Stomach smooth muscle (tissue), 2 donors: ENCODE measurements at regions not wholly inside any gene's neighbourhood (a gene's known extent, or its start where the extent isn't known, plus 50 kb on each side); places are given as distances from the start of the nearest gene placed in this dataset.

Experiments used
- H3K27ac ChIP-seq: one replicate; pipeline ENCODE4 v1.7.0; 2013; ENCODE audit warnings: mild to moderate bottlenecking, low read length, inconsistent platforms
- H3K27me3 ChIP-seq, 2 donors: one replicate each; pipeline ENCODE4 v1.7.0; 2013; ENCODE audit warnings: low read length in 2 of 2; ENCODE audit not compliant: insufficient read depth in 2 of 2, control insufficient read depth in 1 of 2
- H3K36me3 ChIP-seq, 2 donors: one replicate each; pipeline ENCODE4 v1.7.0; 2013; ENCODE audit warnings: low read length in 2 of 2; ENCODE audit not compliant: control insufficient read depth in 2 of 2, insufficient read depth in 2 of 2
- H3K4me1 ChIP-seq: one replicate; pipeline ENCODE4 v1.7.0; 2013; ENCODE audit warnings: low read length; ENCODE audit not compliant: control insufficient read depth, insufficient read depth
- H3K4me3 ChIP-seq, 2 donors: one replicate each; pipeline ENCODE4 v1.7.0; 2013; ENCODE audit warnings: low read length in 2 of 2
- H3K9ac ChIP-seq, 2 donors: one replicate each; pipeline ENCODE4 v1.7.0; 2013; ENCODE audit warnings: low read length in 2 of 2, mild to moderate bottlenecking in 1 of 2
- H3K9me3 ChIP-seq, 2 donors: one replicate each; pipeline ENCODE4 v1.7.0; 2013; ENCODE audit warnings: low read length in 2 of 2; ENCODE audit not compliant: control insufficient read depth in 2 of 2
- donor health status: healthy.
- donor health status: Pancreatic carcinoma.

- no peaks in the 10 kb centered on the region for H3K9me3 ChIP-seq
- H3K27me3 ChIP-seq = no peaks in the 10 kb centered on the region
- no peak overlapping the region for H3K9ac ChIP-seq
- peaks cover 5% of the 10 kb centered on the region for H3K4me1 ChIP-seq
- no peak overlapping the region for H3K27ac ChIP-seq
- H3K4me3 ChIP-seq = no peak overlapping the region
- no peaks in the 10 kb centered on the region for H3K36me3 ChIP-seq
Observed at GRCh38 chr1:114315631-114316030, 162.0 kb upstream of the SYT6 start.

- no peaks in the 10 kb centered on the region for H3K9me3 ChIP-seq
- no peaks in the 10 kb centered on the region for H3K27me3 ChIP-seq
- no peak overlapping the region for H3K27ac ChIP-seq
- no peak overlapping the region for H3K9ac ChIP-seq
- no peaks in the 10 kb centered on the region for H3K36me3 ChIP-seq
- H3K4me1 ChIP-seq = peaks cover 6% of the 10 kb centered on the region
- no peak overlapping the region for H3K4me3 ChIP-seq
Observed at GRCh38 chr1:114314576-114314975, 160.9 kb upstream of the SYT6 start.

GRCh38 chr1:114314098-114314497 is 160.4 kb upstream of the SYT6 start:
- H3K9me3 ChIP-seq = no peaks in the 10 kb centered on the region
- no peaks in the 10 kb centered on the region for H3K27me3 ChIP-seq
- H3K27ac ChIP-seq = no peak overlapping the region
- no peaks in the 10 kb centered on the region for H3K36me3 ChIP-seq
- no peak overlapping the region for H3K4me3 ChIP-seq
- peaks cover 6% of the 10 kb centered on the region for H3K4me1 ChIP-seq
- no peak overlapping the region for H3K9ac ChIP-seq

- peaks cover 6% of the 10 kb centered on the region for H3K4me1 ChIP-seq
- H3K4me3 ChIP-seq = no peak overlapping the region
- no peaks in the 10 kb centered on the region for H3K36me3 ChIP-seq
- no peaks in the 10 kb centered on the region for H3K27me3 ChIP-seq
- H3K27ac ChIP-seq = no peak overlapping the region
- H3K9me3 ChIP-seq = no peaks in the 10 kb centered on the region
- H3K9ac ChIP-seq = no peak overlapping the region
Observed at GRCh38 chr1:114310695-114311271, 157.1 kb upstream of the SYT6 start.

GRCh38 chr1:114302821-114303220 is 149.2 kb upstream of the SYT6 start:
- Histone ChIP-seq H3K4me3 (no peak overlapping the region), H3K27ac (no peak overlapping the region), H3K9ac (no peak overlapping the region), H3K27me3 (no peaks in the 10 kb centered on the region), H3K4me1 (no peaks in the 10 kb centered on the region), H3K36me3 (no peaks in the 10 kb centered on the region), H3K9me3 (no peaks in the 10 kb centered on the region)

- H3K27me3 ChIP-seq = no peaks in the 10 kb centered on the region
- no peak overlapping the region for H3K27ac ChIP-seq
- H3K4me3 ChIP-seq = no peak overlapping the region
- no peaks in the 10 kb centered on the region for H3K9me3 ChIP-seq
- no peak overlapping the region for H3K9ac ChIP-seq
- H3K36me3 ChIP-seq = no peaks in the 10 kb centered on the region
- H3K4me1 ChIP-seq = no peaks in the 10 kb centered on the region
Observed at GRCh38 chr1:114299331-114299975, 145.8 kb upstream of the SYT6 start.

- no peaks in the 10 kb centered on the region for H3K27me3 ChIP-seq
- no peak overlapping the region for H3K27ac ChIP-seq
- H3K9me3 ChIP-seq = no peaks in the 10 kb centered on the region
- no peaks in the 10 kb centered on the region for H3K36me3 ChIP-seq
- H3K4me1 ChIP-seq = no peaks in the 10 kb centered on the region
- no peak overlapping the region for H3K9ac ChIP-seq
- H3K4me3 ChIP-seq = no peak overlapping the region
Observed at GRCh38 chr1:114298008-114298407, 144.3 kb upstream of the SYT6 start.

GRCh38 chr1:114296413-114296812 is 142.7 kb upstream of the SYT6 start:
- no peaks in the 10 kb centered on the region for H3K4me1 ChIP-seq
- H3K9me3 ChIP-seq = no peaks in the 10 kb centered on the region
- H3K36me3 ChIP-seq = no peaks in the 10 kb centered on the region
- H3K9ac ChIP-seq = no peak overlapping the region
- H3K27ac ChIP-seq = no peak overlapping the region
- no peaks in the 10 kb centered on the region for H3K27me3 ChIP-seq
- no peak overlapping the region for H3K4me3 ChIP-seq

- H3K27ac ChIP-seq = no peak overlapping the region
- no peaks in the 10 kb centered on the region for H3K36me3 ChIP-seq
- H3K4me1 ChIP-seq = no peaks in the 10 kb centered on the region
- no peaks in the 10 kb centered on the region for H3K27me3 ChIP-seq
- H3K4me3 ChIP-seq = no peak overlapping the region
- no peaks in the 10 kb centered on the region for H3K9me3 ChIP-seq
- H3K9ac ChIP-seq = no peak overlapping the region
Observed at GRCh38 chr1:114295321-114295720, 141.7 kb upstream of the SYT6 start.

GRCh38 chr1:114292835-114293234 is 139.2 kb upstream of the SYT6 start:
- H3K36me3 ChIP-seq = no peaks in the 10 kb centered on the region
- H3K9me3 ChIP-seq = no peaks in the 10 kb centered on the region
- H3K4me1 ChIP-seq = no peaks in the 10 kb centered on the region
- no peaks in the 10 kb centered on the region for H3K27me3 ChIP-seq
- no peak overlapping the region for H3K9ac ChIP-seq
- no peak overlapping the region for H3K27ac ChIP-seq
- H3K4me3 ChIP-seq = no peak overlapping the region

GRCh38 chr1:114292194-114292593 is 138.5 kb upstream of the SYT6 start:
- H3K27me3 ChIP-seq = no peaks in the 10 kb centered on the region
- no peak overlapping the region for H3K27ac ChIP-seq
- no peaks in the 10 kb centered on the region for H3K4me1 ChIP-seq
- H3K9me3 ChIP-seq = no peaks in the 10 kb centered on the region
- no peak overlapping the region for H3K9ac ChIP-seq
- H3K4me3 ChIP-seq = no peak overlapping the region
- no peaks in the 10 kb centered on the region for H3K36me3 ChIP-seq
